OCI-LY3 (cell line): ENCODE measurements at regions not wholly inside any gene's neighbourhood (a gene's known extent, or its start where the extent isn't known, plus 50 kb on each side); places are given as distances from the start of the nearest gene placed in this dataset.

Experiments used
- CTCF ChIP-seq: fragments of 200-600, 300-600 bp; sonication (generic); IDR thresholded peaks from 2 replicates; pipeline ENCODE4 v1.5.1; 2014; ENCODE audit warnings: antibody characterized with exemption, low read length, low read depth
- EZH2phosphoT487 ChIP-seq: fragments of 200-600 bp; shearing (Covaris generic); IDR thresholded peaks from 2 replicates; pipeline ENCODE4 v1.6.1; 2018; ENCODE audit warnings: antibody characterized with exemption, mixed run types, low read depth

DNA sequence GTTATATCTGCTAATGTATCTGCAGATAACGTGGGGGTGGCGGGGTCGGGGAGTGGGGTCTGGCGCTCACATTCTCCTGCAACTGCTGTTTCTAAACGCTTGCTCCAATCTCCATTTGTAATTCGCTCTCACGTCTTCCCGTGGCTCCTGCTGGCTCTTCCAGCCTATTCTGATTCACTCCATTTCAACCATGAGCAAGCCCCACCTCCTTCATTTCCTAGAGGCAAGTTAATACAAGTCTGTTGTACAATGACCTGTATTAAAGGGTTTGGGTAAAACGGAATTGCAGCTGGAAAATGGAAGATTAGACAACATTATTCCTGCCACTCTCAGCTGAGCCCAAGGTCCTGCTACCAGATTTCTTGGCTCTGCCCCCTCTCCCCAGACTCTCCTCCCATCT is 132.3 kb downstream of the CSNK2A3 start:
- no peak for TF ChIP-seq CTCF
- TF ChIP-seq EZH2phosphoT487, result no peak
